ENCODE measurements at regions not wholly inside any gene's neighbourhood (a gene's known extent, or its start where the extent isn't known, plus 50 kb on each side); places are given as distances from the start of the nearest gene placed in this dataset.

- no peak overlapping the region for H3K27ac Mint-ChIP-seq
- H3K4me3 Mint-ChIP-seq, result no peak overlapping the region
- H3K27me3 Mint-ChIP-seq, result no peaks in the 10 kb centered on the region
- no peaks in the 10 kb centered on the region for H3K4me1 Mint-ChIP-seq
- DNase-seq, result no peak
- H3K9me3 Mint-ChIP-seq, result no peaks in the 10 kb centered on the region
- no peaks in the 10 kb centered on the region for H3K36me3 Mint-ChIP-seq
Observed at GRCh38 chr7:41153268-41153667, 549.6 kb downstream of the INHBA start.

- H3K4me3 Mint-ChIP-seq, result no peak overlapping the region
- H3K36me3 Mint-ChIP-seq, result no peaks in the 10 kb centered on the region
- H3K27me3 Mint-ChIP-seq, result no peaks in the 10 kb centered on the region
- DNase-seq, result no peak
- H3K9me3 Mint-ChIP-seq, result no peaks in the 10 kb centered on the region
- H3K27ac Mint-ChIP-seq, result no peak overlapping the region
- H3K4me1 Mint-ChIP-seq, result no peaks in the 10 kb centered on the region
Observed at GRCh38 chr7:41152179-41152678, 550.7 kb downstream of the INHBA start.

- Mint-ChIP-seq H3K36me3 (no peaks in the 10 kb centered on the region), H3K27ac (no peak overlapping the region), H3K27me3 (no peaks in the 10 kb centered on the region), H3K4me3 (no peak overlapping the region), H3K9me3 (no peaks in the 10 kb centered on the region), H3K4me1 (no peaks in the 10 kb centered on the region)
- no peak for DNase-seq
Observed at GRCh38 chr7:41149576-41149975, 553.3 kb downstream of the INHBA start.

GRCh38 chr7:41148521-41148951, 554.4 kb downstream of the INHBA start:
- no peak overlapping the region for H3K27ac Mint-ChIP-seq
- H3K4me3 Mint-ChIP-seq, result no peak overlapping the region
- no peaks in the 10 kb centered on the region for H3K9me3 Mint-ChIP-seq
- H3K36me3 Mint-ChIP-seq, result no peaks in the 10 kb centered on the region
- H3K4me1 Mint-ChIP-seq, result no peaks in the 10 kb centered on the region
- H3K27me3 Mint-ChIP-seq, result no peaks in the 10 kb centered on the region
- DNase-seq, result no peak

- H3K9me3 Mint-ChIP-seq, result no peaks in the 10 kb centered on the region
- DNase-seq, result no peak
- no peak overlapping the region for H3K4me3 Mint-ChIP-seq
Observed at GRCh38 chr7:41147606-41148485, 555.0 kb downstream of the INHBA start.

GRCh38 chr7:41146429-41146828, 556.5 kb downstream of the INHBA start:
- no peak for DNase-seq
- H3K27ac Mint-ChIP-seq, result no peak overlapping the region
- no peaks in the 10 kb centered on the region for H3K9me3 Mint-ChIP-seq
- H3K36me3 Mint-ChIP-seq, result no peaks in the 10 kb centered on the region
- H3K4me3 Mint-ChIP-seq, result no peak overlapping the region
- H3K27me3 Mint-ChIP-seq, result no peaks in the 10 kb centered on the region
- no peaks in the 10 kb centered on the region for H3K4me1 Mint-ChIP-seq

More at GRCh38 chr7:41147606-41148485, 555.0 kb downstream of the INHBA start:
- Mint-ChIP-seq H3K27ac (no peak overlapping the region), H3K4me1 (no peaks in the 10 kb centered on the region), H3K36me3 (no peaks in the 10 kb centered on the region), H3K27me3 (no peaks in the 10 kb centered on the region)

- H3K27ac Mint-ChIP-seq, result no peak overlapping the region
- H3K36me3 Mint-ChIP-seq, result no peaks in the 10 kb centered on the region
- no peak overlapping the region for H3K4me3 Mint-ChIP-seq
Observed at GRCh38 chr7:41145656-41146055, 557.2 kb downstream of the INHBA start.

GRCh38 chr7:41142904-41143473, 559.9 kb downstream of the INHBA start:
- Mint-ChIP-seq H3K4me1 (no peaks in the 10 kb centered on the region), H3K4me3 (no peak overlapping the region), H3K36me3 (no peaks in the 10 kb centered on the region), H3K27ac (no peak overlapping the region), H3K9me3 (no peaks in the 10 kb centered on the region), H3K27me3 (no peaks in the 10 kb centered on the region)
- no peak for DNase-seq

More at GRCh38 chr7:41145656-41146055, 557.2 kb downstream of the INHBA start:
- Mint-ChIP-seq H3K9me3 (no peaks in the 10 kb centered on the region), H3K27me3 (no peaks in the 10 kb centered on the region), H3K4me1 (no peaks in the 10 kb centered on the region)
- DNase-seq, result no peak

- Mint-ChIP-seq H3K4me3 (no peak overlapping the region), H3K27ac (no peak overlapping the region), H3K4me1 (no peaks in the 10 kb centered on the region), H3K36me3 (no peaks in the 10 kb centered on the region), H3K27me3 (no peaks in the 10 kb centered on the region), H3K9me3 (no peaks in the 10 kb centered on the region)
- no peak for DNase-seq
Observed at GRCh38 chr7:41139789-41140188, 563.1 kb downstream of the INHBA start.

GRCh38 chr7:41136551-41136950, 566.3 kb downstream of the INHBA start:
- Mint-ChIP-seq H3K36me3 (no peaks in the 10 kb centered on the region), H3K4me3 (no peak overlapping the region), H3K9me3 (no peaks in the 10 kb centered on the region), H3K27me3 (no peaks in the 10 kb centered on the region), H3K27ac (no peak overlapping the region), H3K4me1 (no peaks in the 10 kb centered on the region)
- DNase-seq, result no peak

- no peak overlapping the region for H3K4me3 Mint-ChIP-seq
- H3K27me3 Mint-ChIP-seq, result no peaks in the 10 kb centered on the region
- H3K9me3 Mint-ChIP-seq, result no peaks in the 10 kb centered on the region
- H3K36me3 Mint-ChIP-seq, result no peaks in the 10 kb centered on the region
- DNase-seq, result no peak
- H3K4me1 Mint-ChIP-seq, result no peaks in the 10 kb centered on the region
- H3K27ac Mint-ChIP-seq, result no peak overlapping the region
Observed at GRCh38 chr7:41135511-41135910, 567.4 kb downstream of the INHBA start.

GRCh38 chr7:41134300-41135255, 568.3 kb downstream of the INHBA start:
- H3K36me3 Mint-ChIP-seq, result no peaks in the 10 kb centered on the region
- DNase-seq, result no peak
- H3K4me1 Mint-ChIP-seq, result no peaks in the 10 kb centered on the region
- H3K27me3 Mint-ChIP-seq, result no peaks in the 10 kb centered on the region
- no peak overlapping the region for H3K27ac Mint-ChIP-seq
- H3K4me3 Mint-ChIP-seq, result no peak overlapping the region
- H3K9me3 Mint-ChIP-seq, result no peaks in the 10 kb centered on the region

- no peak overlapping the region for H3K27ac Mint-ChIP-seq
- H3K4me1 Mint-ChIP-seq, result no peaks in the 10 kb centered on the region
- no peaks in the 10 kb centered on the region for H3K36me3 Mint-ChIP-seq
- no peaks in the 10 kb centered on the region for H3K9me3 Mint-ChIP-seq
- no peak for DNase-seq
- H3K4me3 Mint-ChIP-seq, result no peak overlapping the region
- H3K27me3 Mint-ChIP-seq, result no peaks in the 10 kb centered on the region
Observed at GRCh38 chr7:41133690-41134299, 569.1 kb downstream of the INHBA start.

GRCh38 chr7:41131956-41132355, 570.9 kb downstream of the INHBA start:
- H3K27ac Mint-ChIP-seq, result no peak overlapping the region
- no peak for DNase-seq
- no peaks in the 10 kb centered on the region for H3K4me1 Mint-ChIP-seq
- no peak overlapping the region for H3K4me3 Mint-ChIP-seq
- no peaks in the 10 kb centered on the region for H3K36me3 Mint-ChIP-seq
- H3K27me3 Mint-ChIP-seq, result no peaks in the 10 kb centered on the region
- H3K9me3 Mint-ChIP-seq, result no peaks in the 10 kb centered on the region

Data from activated naive CD8-positive, alpha-beta T cell treated with anti-CD3 and anti-CD28 coated beads for 36 hours (primary cell).